ENCODE measurements at regions not wholly inside any gene's neighbourhood (a gene's known extent, or its start where the extent isn't known, plus 50 kb on each side); places are given as distances from the start of the nearest gene placed in this dataset.

GRCh38 chr11:19602891-19603290 lies 109.7 kb upstream of the NAV2 start:
- TF ChIP-seq CTCF (IDR thresholded peaks at IDR 0.05) (no peak), POLR2A (IDR thresholded peaks at IDR 0.05) (no peak)

Measured in adrenal gland (tissue), 5 donors.